Cardiac muscle cell (in vitro differentiated cells and primary cell): ENCODE measurements at regions not wholly inside any gene's neighbourhood (a gene's known extent, or its start where the extent isn't known, plus 50 kb on each side); places are given as distances from the start of the nearest gene placed in this dataset.
"Not testable (repeated sequence)": the region's sequence is repeated elsewhere in the genome, so short reads cannot be mapped to it uniquely, and the experiment has no call there.

ENCODE experiments used
- DNase-seq, 2 donors: peaks; one replicate each; pipeline versions ENCODE4 v3.0.0 to v3.0.0-alpha.2; 2010 to 2017; ENCODE audit warnings: low read depth in 1 of 2, low spot score in 1 of 2
- H3K27ac ChIP-seq: fragments of 200-600 bp; sonication (generic); 2 replicates; pipeline ENCODE4 v1.5.1; 2016
- H3K27me3 ChIP-seq: fragments of 200-600 bp; sonication (generic); 2 replicates; pipeline ENCODE4 v1.6.0; 2016; ENCODE audit warnings: control low read depth
- H3K36me3 ChIP-seq: fragments of 200-600 bp; sonication (generic); 2 replicates; pipeline ENCODE4 v1.5.1; 2016; ENCODE audit warnings: control low read depth
- H3K4me1 ChIP-seq: fragments of 200-600 bp; sonication (generic); 2 replicates; pipeline ENCODE4 v1.8.1; 2017; ENCODE audit warnings: low read depth, mild to moderate bottlenecking, mixed run types
- H3K4me3 ChIP-seq: fragments of 200-600 bp; sonication (generic); 2 replicates; pipeline ENCODE4 v1.5.1; 2016; ENCODE audit warnings: mild to moderate bottlenecking
- H3K9me3 ChIP-seq: fragments of 200-600 bp; sonication (generic); 2 replicates; pipeline ENCODE4 v1.5.1; 2017; ENCODE audit warnings: low read depth, mild to moderate bottlenecking, control low read depth
- CTCF ChIP-seq: IDR thresholded peaks from 2 replicates; pipeline ENCODE4 v1.5.1; 2012; ENCODE audit warnings: low read depth, mild to moderate bottlenecking, low read length

GRCh38 chr5:117359895-117360294 is 785.3 kb upstream of the SEMA6A start:
- Histone ChIP-seq H3K9me3 (no peaks in the 10 kb centered on the region), H3K36me3 (no peaks in the 10 kb centered on the region), H3K4me1 (peaks cover 8% of the 10 kb centered on the region), H3K4me3 (no peak overlapping the region), H3K27ac (no peak overlapping the region), H3K27me3 (no peaks in the 10 kb centered on the region)
- DNase-seq: no peak
- TF ChIP-seq CTCF: no peak

DNA sequence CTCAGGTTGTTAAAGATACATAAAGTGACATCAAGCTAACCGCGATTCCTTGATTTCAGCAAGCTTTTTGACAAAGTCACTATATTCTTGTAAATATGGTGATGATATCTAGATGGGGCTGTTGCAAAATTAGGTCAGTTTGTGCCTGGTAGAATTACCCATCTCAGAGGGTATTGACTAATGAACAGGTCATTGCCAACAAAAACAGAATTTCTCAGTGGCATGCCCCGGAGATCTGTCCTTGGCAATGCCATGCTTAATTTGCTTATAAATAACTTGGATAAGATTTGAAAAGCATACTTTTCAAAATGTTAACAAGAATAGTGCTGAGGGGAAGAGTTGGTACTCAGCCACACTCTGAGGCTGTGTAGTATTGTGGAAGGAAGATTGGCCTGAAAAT is 783.3 kb upstream of the SEMA6A start:
- Histone ChIP-seq H3K9me3 (no peaks in the 10 kb centered on the region), H3K4me1 (peaks cover 4% of the 10 kb centered on the region), H3K4me3 (no peak overlapping the region), H3K36me3 (no peaks in the 10 kb centered on the region), H3K27me3 (no peaks in the 10 kb centered on the region), H3K27ac (no peak overlapping the region)
- no peak for TF ChIP-seq CTCF
- no peak for DNase-seq

DNA sequence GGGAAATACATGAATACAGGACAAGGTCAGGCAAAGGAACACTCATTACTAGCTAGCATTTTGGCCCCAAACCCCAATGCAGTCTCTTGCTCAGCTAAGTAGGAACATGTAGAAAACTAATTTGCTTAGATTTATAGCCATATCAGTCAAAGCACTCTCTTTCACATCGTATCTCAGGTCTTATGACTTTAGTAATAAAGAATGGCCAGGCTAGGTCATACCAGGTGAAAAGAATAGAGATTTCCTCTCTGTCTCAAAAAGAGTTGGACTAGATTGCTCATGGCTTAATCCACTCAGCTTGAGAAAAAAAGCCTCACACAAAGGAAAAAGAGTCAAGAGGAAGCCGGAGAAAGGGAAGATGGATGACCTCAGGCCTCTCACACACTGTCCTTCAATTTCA is 772.7 kb upstream of the SEMA6A start:
- H3K27ac ChIP-seq: no peak overlapping the region

GRCh38 chr5:117343726-117344125 is 769.1 kb upstream of the SEMA6A start:
- H3K27ac ChIP-seq, H3K9me3 ChIP-seq, H3K4me1 ChIP-seq, H3K36me3 ChIP-seq, H3K4me3 ChIP-seq, DNase-seq, H3K27me3 ChIP-seq: not testable (repeated sequence)

More for the DNA sequence above, 772.7 kb upstream of the SEMA6A start:
- H3K27me3 ChIP-seq: no peaks in the 10 kb centered on the region
- H3K4me3 ChIP-seq: no peak overlapping the region
- no peaks in the 10 kb centered on the region for H3K9me3 ChIP-seq
- DNase-seq: no peak
- H3K36me3 ChIP-seq: no peaks in the 10 kb centered on the region
- TF ChIP-seq CTCF: no peak
- no peaks in the 10 kb centered on the region for H3K4me1 ChIP-seq

DNA sequence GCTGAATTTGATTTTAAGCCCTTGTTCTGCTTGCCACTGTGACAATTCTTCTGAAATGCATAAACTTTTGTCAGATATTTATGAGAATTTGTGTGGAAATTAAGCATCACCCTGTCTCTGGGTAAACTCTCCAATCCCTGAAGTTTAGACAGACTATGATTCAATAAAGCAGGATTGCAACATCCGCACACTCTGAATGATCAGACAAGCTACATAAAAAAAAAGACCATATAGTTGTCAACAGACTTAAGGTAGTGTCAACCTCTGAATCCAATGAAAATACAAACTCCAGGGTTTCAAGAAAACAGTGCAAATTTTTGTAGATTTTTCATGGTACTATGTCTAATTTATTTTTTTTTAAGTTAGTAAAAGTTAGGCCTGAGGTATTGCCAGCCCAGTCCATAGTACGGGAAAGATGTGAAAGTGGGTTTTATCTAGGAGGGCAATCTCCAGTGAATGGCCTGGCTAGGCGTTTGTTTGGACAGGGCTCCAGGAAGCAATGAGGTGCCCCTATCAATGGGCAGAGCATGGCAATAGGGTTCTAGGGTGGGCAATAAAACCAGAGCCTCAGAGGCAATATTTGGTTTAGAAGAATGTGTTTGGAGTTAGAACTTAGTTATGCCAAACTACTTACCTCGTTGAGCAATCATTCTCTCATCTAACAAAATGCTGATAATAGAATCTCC is 762.6 kb upstream of the SEMA6A start:
- H3K4me3 ChIP-seq: no peak overlapping the region
- H3K4me1 ChIP-seq: no peaks in the 10 kb centered on the region
- no peaks in the 10 kb centered on the region for H3K9me3 ChIP-seq
- TF ChIP-seq CTCF: no peak
- no peak overlapping the region for H3K27ac ChIP-seq
- H3K27me3 ChIP-seq: no peaks in the 10 kb centered on the region
- DNase-seq: no peak
- H3K36me3 ChIP-seq: no peaks in the 10 kb centered on the region

- Histone ChIP-seq H3K4me1 (no peaks in the 10 kb centered on the region), H3K4me3 (no peak overlapping the region), H3K27me3 (no peaks in the 10 kb centered on the region), H3K36me3 (no peaks in the 10 kb centered on the region), H3K27ac (no peak overlapping the region), H3K9me3 (no peaks in the 10 kb centered on the region)
- no peak for TF ChIP-seq CTCF
- DNase-seq: no peak
Observed at GRCh38 chr5:117336208-117336607, 761.6 kb upstream of the SEMA6A start.
